IMR-90 (cell line): ENCODE measurements at regions not wholly inside any gene's neighbourhood (a gene's known extent, or its start where the extent isn't known, plus 50 kb on each side); places are given as distances from the start of the nearest gene placed in this dataset.
A peak's percentile ranks its signal among the peaks of the same experiment; 100 is the strongest.

Experiments
- ATAC-seq: fragments of 200-7000 bp; cut with Tn5 transposase; 2 replicates; pipeline ENCODE4 v1.9.1; 2020; ENCODE audit warnings: low read depth, mild to moderate bottlenecking, moderate library complexity
- BruUV-seq: library from RNA; stranded (reverse); fragments of 400-500 nt; replicated peaks from 2 replicates; lab custom pipeline; 2021; lab: Mats Ljungman, UMichigan
- CTCF ChIA-PET: fragments of 300-600 bp; formaldehyde crosslinking; extraction: SDS; loops from one replicate; lab custom pipeline; 2021; ENCODE audit warnings: antibody characterized with exemption; lab: Yijun Ruan, JAX
- POLR2A ChIA-PET: fragments of 300-600 bp; sonication (Branson Sonifier 250); formaldehyde crosslinking; loops from one replicate; lab custom pipeline; 2022; ENCODE audit warnings: antibody characterized with exemption; ENCODE audit not compliant: unreplicated experiment; lab: Charles Lee
- DNase-seq: peaks from one replicate; pipeline ENCODE4 v3.0.0; 2013
- H2AFZ ChIP-seq: replicated peaks from 2 replicates; pipeline ENCODE3; 2013; ENCODE audit warnings: low read length, mild to moderate bottlenecking; ENCODE audit not compliant: poor library complexity
- H2AK5ac ChIP-seq: 2 replicates; pipeline ENCODE4 v1.6.1; 2013; ENCODE audit warnings: low read depth, low read length, inconsistent platforms
- H2AK9ac ChIP-seq: replicated peaks from 2 replicates; pipeline ENCODE3; 2013; ENCODE audit warnings: mild to moderate bottlenecking, low read depth, low read length, moderate library complexity; ENCODE audit not compliant: poor library complexity
- H2BK120ac ChIP-seq: 2 replicates; pipeline ENCODE4 v1.6.1; 2013; ENCODE audit warnings: low read depth, low read length, inconsistent platforms
- H2BK15ac ChIP-seq: 3 replicates; pipeline ENCODE4 v1.6.1; 2013; ENCODE audit warnings: low read depth, low read length, inconsistent platforms
- H2BK20ac ChIP-seq: 2 replicates; pipeline ENCODE4 v1.6.1; 2013; ENCODE audit warnings: low read depth, mild to moderate bottlenecking, inconsistent platforms, low read length, moderate library complexity
- H2BK5ac ChIP-seq: 2 replicates; pipeline ENCODE4 v1.6.1; 2013; ENCODE audit warnings: mild to moderate bottlenecking, low read depth, low read length, inconsistent platforms; ENCODE audit not compliant: poor library complexity, severe bottlenecking
- H3K14ac ChIP-seq: replicated peaks from 2 replicates; pipeline ENCODE4 v1.6.1; 2013; ENCODE audit warnings: low read depth, low read length, inconsistent platforms
- H3K18ac ChIP-seq: 2 replicates; pipeline ENCODE4 v1.6.1; 2013; ENCODE audit warnings: low read depth, low read length, control low read depth
- H3K23ac ChIP-seq: 2 replicates; pipeline ENCODE4 v1.6.1; 2013; ENCODE audit warnings: low read depth, low read length, inconsistent platforms
- H3K27ac ChIP-seq: 2 replicates; pipeline ENCODE4 v1.5.1; 2013; ENCODE audit warnings: mild to moderate bottlenecking, control low read depth, low read length; ENCODE audit not compliant: insufficient read depth
- H3K27me3 ChIP-seq: 2 replicates; pipeline ENCODE4 v1.6.1; 2013; ENCODE audit warnings: low read length; ENCODE audit not compliant: control insufficient read depth, insufficient read depth
- H3K36me3 ChIP-seq: 2 replicates; pipeline ENCODE4 v1.6.1; 2013; ENCODE audit warnings: low read length, mixed read lengths; ENCODE audit not compliant: control insufficient read depth, insufficient read depth
- H3K4ac ChIP-seq: 2 replicates; pipeline ENCODE4 v1.6.1; 2013; ENCODE audit warnings: low read depth, low read length, inconsistent platforms
- H3K4me1 ChIP-seq: 2 replicates; pipeline ENCODE4 v1.6.1; 2013; ENCODE audit warnings: low read length, mixed read lengths; ENCODE audit not compliant: control insufficient read depth, insufficient read depth
- H3K4me2 ChIP-seq: 2 replicates; pipeline ENCODE4 v1.6.1; 2013; ENCODE audit warnings: low read depth, mild to moderate bottlenecking, control low read depth, low read length, moderate library complexity
- H3K4me3 ChIP-seq: 2 replicates; pipeline ENCODE4 v1.5.1; 2013; ENCODE audit warnings: low read depth, mild to moderate bottlenecking, control low read depth, low read length, moderate library complexity; ENCODE audit not compliant: insufficient read depth
- H3K56ac ChIP-seq: 2 replicates; pipeline ENCODE4 v1.6.1; 2013; ENCODE audit warnings: low read length, inconsistent platforms; ENCODE audit not compliant: insufficient read depth; ENCODE audit errors: extremely low read depth
- H3K79me1 ChIP-seq, 2 experiments: 2 replicates each; pipeline ENCODE4 v1.6.1; 2013; ENCODE audit warnings: low read length in 2 of 2, inconsistent platforms in 1 of 2, low read depth in 1 of 2
- H3K9ac ChIP-seq: 2 replicates; pipeline ENCODE4 v1.6.1; 2013; ENCODE audit warnings: low read depth, low read length, control low read depth
- H3K9me1 ChIP-seq: 2 replicates; pipeline ENCODE4 v1.6.1; 2013; ENCODE audit warnings: low read length, inconsistent platforms; ENCODE audit not compliant: insufficient read depth
- H3K9me3 ChIP-seq: 2 replicates; pipeline ENCODE4 v1.6.1; 2013; ENCODE audit warnings: low read length; ENCODE audit not compliant: control insufficient read depth, insufficient read depth
- H4K20me1 ChIP-seq: 2 replicates; pipeline ENCODE4 v1.6.1; 2013; ENCODE audit warnings: low read length, inconsistent platforms; ENCODE audit not compliant: insufficient read depth
- H4K5ac ChIP-seq: 2 replicates; pipeline ENCODE4 v1.6.1; 2013; ENCODE audit warnings: mild to moderate bottlenecking, low read depth, low read length, control low read depth
- H4K8ac ChIP-seq, 2 experiments: 2 replicates each; pipeline ENCODE4 v1.6.1; 2013; ENCODE audit warnings: low read depth in 2 of 2, low read length in 2 of 2, control low read depth in 1 of 2, inconsistent platforms in 1 of 2
- H4K91ac ChIP-seq: 2 replicates; pipeline ENCODE4 v1.6.1; 2013; ENCODE audit warnings: low read depth, low read length, inconsistent platforms; ENCODE audit not compliant: insufficient read depth
- BHLHE40 ChIP-seq: fragments of 150-350 bp; IDR thresholded peaks from 2 replicates; pipeline ENCODE4 v1.6.1; 2016; ENCODE audit warnings: mild to moderate bottlenecking, low read depth, low read length
- CEBPB ChIP-seq: IDR thresholded peaks from 2 replicates; pipeline ENCODE4 v1.6.1; 2012; ENCODE audit warnings: low read depth, low read length, improper control_type of control experiment
- CHD1 ChIP-seq: IDR thresholded peaks from 2 replicates; pipeline ENCODE4 v1.6.1; 2012; ENCODE audit warnings: low read depth, low read length, improper control_type of control experiment
- CTCF ChIP-seq: conservative IDR thresholded peaks from 2 replicates; pipeline ENCODE4 v1.5.1; 2012; ENCODE audit warnings: mild to moderate bottlenecking, low read depth, low read length, improper control_type of control experiment
- ELK1 ChIP-seq: fragments of 150-350 bp; IDR thresholded peaks from 2 replicates; pipeline ENCODE4 v1.6.1; 2016; ENCODE audit warnings: low read depth, mild to moderate bottlenecking, low read length, moderate library complexity, borderline replicate concordance
- FOS ChIP-seq: fragments of 150-350 bp; IDR thresholded peaks from 2 replicates; pipeline ENCODE4 v1.6.1; 2016; ENCODE audit warnings: low read depth, low read length
- MAFK ChIP-seq: IDR thresholded peaks from 2 replicates; pipeline ENCODE4 v1.6.1; 2012; ENCODE audit warnings: low read depth, low read length, improper control_type of control experiment
- MAZ ChIP-seq: IDR thresholded peaks from 2 replicates; pipeline ENCODE4 v1.6.1; 2012; ENCODE audit warnings: low read depth, mild to moderate bottlenecking, low read length, improper control_type of control experiment, moderate library complexity, borderline replicate concordance
- MXI1 ChIP-seq: IDR thresholded peaks from 2 replicates; pipeline ENCODE4 v1.6.1; 2012; ENCODE audit warnings: low read depth, mild to moderate bottlenecking, low read length, moderate library complexity, borderline replicate concordance
- NFE2L2 ChIP-seq: fragments of 150-350 bp; IDR thresholded peaks from 2 replicates; pipeline ENCODE4 v1.6.1; 2016; ENCODE audit warnings: low read depth, mild to moderate bottlenecking, low read length
- POLR2A ChIP-seq: IDR thresholded peaks from 2 replicates; pipeline ENCODE4 v1.6.1; 2012; ENCODE audit warnings: mild to moderate bottlenecking, low read depth, low read length
- RAD21 ChIP-seq: IDR thresholded peaks from 2 replicates; pipeline ENCODE4 v1.6.1; 2012; ENCODE audit warnings: low read length, improper control_type of control experiment
- RCOR1 ChIP-seq: IDR thresholded peaks from 2 replicates; pipeline ENCODE4 v1.6.1; 2012; ENCODE audit warnings: mild to moderate bottlenecking, low read length, improper control_type of control experiment; ENCODE audit not compliant: insufficient replicate concordance
- RFX5 ChIP-seq: IDR thresholded peaks from 2 replicates; pipeline ENCODE4 v1.8.0; 2012; ENCODE audit warnings: low read depth, mild to moderate bottlenecking, low read length, moderate library complexity
- SMC3 ChIP-seq: fragments of 150-350 bp; IDR thresholded peaks from 2 replicates; pipeline ENCODE4 v1.6.1; 2016; ENCODE audit warnings: low read depth, mild to moderate bottlenecking, antibody characterized with exemption, low read length, moderate library complexity
- USF2 ChIP-seq: fragments of 150-350 bp; IDR thresholded peaks from 2 replicates; pipeline ENCODE4 v1.6.1; 2017; ENCODE audit warnings: mild to moderate bottlenecking, antibody characterized with exemption, low read length, low read depth
- WGBS, 2 experiments: methylation state at CpG; one replicate each; pipeline versions ENCODE4 v1.1.5 to v1.1.7; 2013; ENCODE audit warnings: missing lambda C conversion rate in 2 of 2; ENCODE audit not compliant: insufficient read length in 1 of 2; ENCODE audit errors: extremely low coverage in 2 of 2; 5-methylcytosine and 5-hydroxymethylcytosine counted together
- dilution Hi-C: fragments of 300-500 bp; cut with HindIII; formaldehyde crosslinking; loops from one replicate; pipeline ENCODE4 v1.14.3; 2018; ENCODE audit warnings: low sequenced_read_pairs; ENCODE audit not compliant: unreplicated experiment
- in situ Hi-C: fragments of 300-500 bp; cut with MboI; formaldehyde crosslinking; loops from 3 replicates; pipeline ENCODE4 v1.14.3; 2019; ENCODE audit warnings: low sequenced_read_pairs, inconsistent platforms, mixed read lengths
- intact Hi-C: fragments of 100-400 bp; cut with micrococcal nuclease; formaldehyde crosslinking; loops from 2 replicates; pipeline ENCODE4 v1.10.0; 2022

- no peaks in the 10 kb centered on the region for H3K36me3 ChIP-seq
- no peak overlapping the region for H2BK15ac ChIP-seq
- peaks cover 4% of the 10 kb centered on the region for H3K27me3 ChIP-seq
- H4K8ac ChIP-seq = no peak overlapping the region
- CTCF ChIA-PET = no interaction called here
- H2AK9ac ChIP-seq = no peak overlapping the region
- in situ Hi-C loops = no loop called here
- no peak overlapping the region for H3K4me2 ChIP-seq
- H3K9ac ChIP-seq = no peak overlapping the region
- H3K23ac ChIP-seq = no peak overlapping the region
- no peaks in the 10 kb centered on the region for H3K4me1 ChIP-seq
- TF ChIP-seq RAD21 (no peak), RCOR1 (no peak), CHD1 (no peak), ELK1 (no peak), RFX5 (no peak), CTCF (no peak), MAZ (no peak), SMC3 (no peak), MXI1 (no peak), FOS (no peak), USF2 (no peak), NFE2L2 (no peak), BHLHE40 (no peak), POLR2A (no peak), MAFK (no peak), CEBPB (no peak)
- intact Hi-C loops = no loop called here
- DNase-seq (peak; percentile 26), ATAC-seq (no peak)
- H3K9me1 ChIP-seq = no peaks in the 10 kb centered on the region
- H3K14ac ChIP-seq = no peak overlapping the region
- H3K27ac ChIP-seq = no peak overlapping the region
- no peaks in the 10 kb centered on the region for H4K20me1 ChIP-seq
- H2BK5ac ChIP-seq = no peak overlapping the region
- H2BK20ac ChIP-seq = no peak overlapping the region
- H3K9me3 ChIP-seq = no peaks in the 10 kb centered on the region
- H3K4me3 ChIP-seq = no peak overlapping the region
- H2BK120ac ChIP-seq = no peak overlapping the region
- no CpG with 5 or more reads among the region's 1 CpG for WGBS, 2 experiments
- POLR2A ChIA-PET = no interaction called here
- dilution Hi-C loops = no loop called here
- H3K18ac ChIP-seq = no peak overlapping the region
- H4K91ac ChIP-seq = no peak overlapping the region
- no peak overlapping the region for H2AK5ac ChIP-seq
- H4K5ac ChIP-seq = no peak overlapping the region
- no TSS peak for BruUV-seq
- H3K4ac ChIP-seq = no peak overlapping the region
- no peak overlapping the region for H3K56ac ChIP-seq
- H3K79me1 ChIP-seq = no peaks in the 10 kb centered on the region
- no peak overlapping the region for H2AFZ ChIP-seq
These were observed 128.6 kb downstream of the DCLK3 start for GRCh38 chr3:36635731-36636130.
